ENCODE measurements at regions not wholly inside any gene's neighbourhood (a gene's known extent, or its start where the extent isn't known, plus 50 kb on each side); places are given as distances from the start of the nearest gene placed in this dataset.

- Histone ChIP-seq H3K4me1 (ENCODE audit: control insufficient read depth, extremely low read depth, insufficient read depth, low read length) (no peaks in the 10 kb centered on the region), H3K4me3 (replicated peaks in 1 of 4; ENCODE audit: control extremely low read depth in 1 of 4, insufficient read depth in 1 of 4, low read depth in 3 of 4, low read length in 4 of 4) (no peak overlapping the region), H3K9ac (ENCODE audit: insufficient read depth, low read length) (no peak overlapping the region), H2AFZ (ENCODE audit: low read length) (no peak overlapping the region), H3K4me2 (ENCODE audit: extremely low read depth, insufficient read depth, low read length) (no peak overlapping the region), H4K20me1 (ENCODE audit: control insufficient read depth, extremely low read depth, insufficient read depth, low read length) (no peaks in the 10 kb centered on the region), H3K9me3 (ENCODE audit: control insufficient read depth, insufficient read depth, low read depth, low read length) (no peaks in the 10 kb centered on the region), H3K79me2 (ENCODE audit: control insufficient read depth, insufficient read depth, low read length) (no peaks in the 10 kb centered on the region), H3K27ac (ENCODE audit: insufficient read depth, low read length) (no peak overlapping the region), H3K36me3 (ENCODE audit: control insufficient read depth, insufficient read depth, low read length) (no peaks in the 10 kb centered on the region), H3K27me3 (ENCODE audit: control insufficient read depth, insufficient read depth, low read length) (no peaks in the 10 kb centered on the region)
- TF ChIP-seq CTCF (conservative IDR thresholded peaks at IDR 0.05 in 1 of 2, IDR thresholded peaks at IDR 0.05 in 1 of 2; ENCODE audit: low read depth in 1 of 2, low read length in 2 of 2), result no peak
- TF ChIP-seq EZH2 (IDR thresholded peaks at IDR 0.05; ENCODE audit: low read length, missing control alignments), result no peak
- DNase-seq (ENCODE audit: low read depth in 2 of 2), result no peak
Observed at GRCh38 chr13:22118158-22118557, 447.3 kb downstream of the FGF9 start.

- H3K9me3 ChIP-seq (ENCODE audit: control insufficient read depth, insufficient read depth, low read depth, low read length), result no peaks in the 10 kb centered on the region
Observed at GRCh38 chr13:22120646-22121045, 449.8 kb downstream of the FGF9 start.

GRCh38 chr13:22121146-22121739 is 450.4 kb downstream of the FGF9 start:
- H3K9me3 ChIP-seq (ENCODE audit: control insufficient read depth, insufficient read depth, low read depth, low read length), result no peaks in the 10 kb centered on the region
- no peak overlapping the region for H3K4me3 ChIP-seq (replicated peaks in 1 of 4; ENCODE audit: control extremely low read depth in 1 of 4, insufficient read depth in 1 of 4, low read depth in 3 of 4, low read length in 4 of 4)
- DNase-seq (ENCODE audit: low read depth in 2 of 2), result no peak
- TF ChIP-seq CTCF (conservative IDR thresholded peaks at IDR 0.05 in 1 of 2, IDR thresholded peaks at IDR 0.05 in 1 of 2; ENCODE audit: low read depth in 1 of 2, low read length in 2 of 2) (no peak), EZH2 (IDR thresholded peaks at IDR 0.05; ENCODE audit: low read length, missing control alignments) (no peak)
- no peaks in the 10 kb centered on the region for H3K27me3 ChIP-seq (ENCODE audit: control insufficient read depth, insufficient read depth, low read length)
- no peak overlapping the region for H3K27ac ChIP-seq (ENCODE audit: insufficient read depth, low read length)
- H3K4me1 ChIP-seq (ENCODE audit: control insufficient read depth, extremely low read depth, insufficient read depth, low read length), result no peaks in the 10 kb centered on the region
- H2AFZ ChIP-seq (ENCODE audit: low read length), result no peak overlapping the region
- H3K36me3 ChIP-seq (ENCODE audit: control insufficient read depth, insufficient read depth, low read length), result no peaks in the 10 kb centered on the region
- H3K4me2 ChIP-seq (ENCODE audit: extremely low read depth, insufficient read depth, low read length), result no peak overlapping the region
- H4K20me1 ChIP-seq (ENCODE audit: control insufficient read depth, extremely low read depth, insufficient read depth, low read length), result no peaks in the 10 kb centered on the region
- H3K79me2 ChIP-seq (ENCODE audit: control insufficient read depth, insufficient read depth, low read length), result no peaks in the 10 kb centered on the region
- H3K9ac ChIP-seq (ENCODE audit: insufficient read depth, low read length), result no peak overlapping the region

More at GRCh38 chr13:22120646-22121045, 449.8 kb downstream of the FGF9 start:
- H2AFZ ChIP-seq (ENCODE audit: low read length), result no peak overlapping the region
- H3K79me2 ChIP-seq (ENCODE audit: control insufficient read depth, insufficient read depth, low read length), result no peaks in the 10 kb centered on the region
- H3K9ac ChIP-seq (ENCODE audit: insufficient read depth, low read length), result no peak overlapping the region
- H3K4me1 ChIP-seq (ENCODE audit: control insufficient read depth, extremely low read depth, insufficient read depth, low read length), result no peaks in the 10 kb centered on the region
- no peak overlapping the region for H3K27ac ChIP-seq (ENCODE audit: insufficient read depth, low read length)
- H4K20me1 ChIP-seq (ENCODE audit: control insufficient read depth, extremely low read depth, insufficient read depth, low read length), result no peaks in the 10 kb centered on the region
- no peaks in the 10 kb centered on the region for H3K27me3 ChIP-seq (ENCODE audit: control insufficient read depth, insufficient read depth, low read length)
- TF ChIP-seq CTCF (conservative IDR thresholded peaks at IDR 0.05 in 1 of 2, IDR thresholded peaks at IDR 0.05 in 1 of 2; ENCODE audit: low read depth in 1 of 2, low read length in 2 of 2), result no peak
- TF ChIP-seq EZH2 (IDR thresholded peaks at IDR 0.05; ENCODE audit: low read length, missing control alignments), result no peak
- no peak overlapping the region for H3K4me2 ChIP-seq (ENCODE audit: extremely low read depth, insufficient read depth, low read length)
- H3K36me3 ChIP-seq (ENCODE audit: control insufficient read depth, insufficient read depth, low read length), result no peaks in the 10 kb centered on the region
- H3K4me3 ChIP-seq (replicated peaks in 1 of 4; ENCODE audit: control extremely low read depth in 1 of 4, insufficient read depth in 1 of 4, low read depth in 3 of 4, low read length in 4 of 4), result no peak overlapping the region
- no peak for DNase-seq (ENCODE audit: low read depth in 2 of 2)
